Globus pallidus (tissue), 1 donor: ENCODE measurements at regions not wholly inside any gene's neighbourhood (a gene's known extent, or its start where the extent isn't known, plus 50 kb on each side); places are given as distances from the start of the nearest gene placed in this dataset.

Source experiments
- DNase-seq: peaks from one replicate; pipeline ENCODE4 v3.0.0-alpha.2; 2015; ENCODE audit warnings: low spot score

- DNase-seq: no peak
Observed at GRCh38 chr14:61893371-61893940, 131.2 kb downstream of the SNAPC1 start.

- peak; percentile 26 for DNase-seq
Observed at GRCh38 chr14:61894452-61895077, 132.3 kb downstream of the SNAPC1 start.

DNA sequence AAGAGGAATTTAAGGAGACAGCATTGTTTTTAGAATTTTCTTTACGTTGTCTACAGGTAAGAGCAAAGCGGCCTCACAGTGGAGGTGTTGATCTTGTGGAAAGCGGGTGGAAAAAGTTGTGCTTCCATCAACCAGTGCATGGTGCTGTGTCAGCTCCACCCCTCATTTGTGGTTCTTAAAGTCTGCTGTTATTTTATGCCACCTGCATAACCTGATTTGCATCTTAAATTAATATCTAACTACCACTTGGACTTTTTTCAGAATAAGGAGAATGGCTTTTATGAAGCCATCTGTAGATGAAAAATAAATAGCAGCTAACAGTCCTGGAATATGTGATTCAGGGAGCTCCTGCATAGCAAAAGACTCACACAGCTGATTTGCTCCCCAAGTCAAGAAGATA is 135.1 kb downstream of the SNAPC1 start:
- no peak for DNase-seq

DNA sequence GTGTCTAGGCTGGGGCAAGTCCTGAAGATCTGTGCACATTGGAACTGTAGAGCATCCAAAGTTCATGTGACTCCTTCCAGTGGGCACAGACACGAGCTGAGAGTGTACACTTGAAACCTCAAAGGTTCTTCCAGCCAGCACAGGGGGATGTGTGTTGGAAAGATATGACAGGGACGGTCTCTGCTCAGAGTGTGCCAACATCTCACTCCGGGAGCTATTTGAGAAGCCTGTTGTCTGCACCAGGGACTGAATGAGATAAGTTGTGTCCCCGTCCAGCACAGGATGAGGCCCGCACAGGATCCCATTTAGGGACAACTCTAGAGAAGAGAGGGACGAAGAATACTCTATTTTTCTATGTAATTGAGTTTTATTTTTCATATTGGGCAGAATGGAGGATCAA is 136.3 kb downstream of the SNAPC1 start:
- DNase-seq: no peak

DNA sequence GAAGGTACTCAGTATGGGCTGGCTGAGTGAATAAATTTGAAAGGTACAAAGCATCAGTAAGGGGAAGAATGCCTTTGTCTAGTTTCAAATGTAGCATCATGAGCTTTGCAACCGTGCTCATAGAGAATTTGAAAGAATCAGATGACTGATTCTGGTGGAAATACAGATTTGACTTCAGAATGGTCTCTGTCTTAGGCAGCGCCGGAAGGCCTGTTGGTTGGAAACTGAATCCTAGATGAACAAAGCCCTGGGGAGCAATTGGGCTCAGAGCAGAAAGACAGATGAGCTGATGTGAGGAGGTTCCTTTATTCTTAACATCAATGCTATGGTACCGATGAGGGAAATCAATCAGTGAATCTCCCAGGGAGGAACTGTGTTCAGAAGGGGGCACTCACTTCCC is 137.3 kb downstream of the SNAPC1 start:
- DNase-seq: no peak

- DNase-seq: no peak
Observed at GRCh38 chr14:61904946-61905345, 142.7 kb downstream of the SNAPC1 start.

DNA sequence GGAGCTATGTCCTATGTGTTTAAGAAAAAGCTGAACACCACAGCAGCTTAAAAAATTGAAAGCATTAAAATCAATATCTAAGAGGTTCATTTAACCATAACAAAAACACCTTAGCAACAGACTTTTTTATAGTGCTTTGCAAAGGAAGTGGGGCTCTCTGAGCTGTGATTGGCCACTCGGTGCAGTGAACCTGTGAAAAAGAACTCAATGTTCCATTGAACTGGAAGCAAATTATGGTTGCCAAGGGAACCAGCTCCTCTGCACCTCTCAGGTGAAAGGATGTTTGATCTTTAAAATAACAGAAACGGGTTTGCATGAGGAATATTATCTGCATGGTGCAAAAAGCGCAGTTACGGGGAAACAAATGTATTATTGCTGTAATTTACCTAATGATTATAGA is 149.4 kb downstream of the SNAPC1 start:
- DNase-seq: no peak

DNA sequence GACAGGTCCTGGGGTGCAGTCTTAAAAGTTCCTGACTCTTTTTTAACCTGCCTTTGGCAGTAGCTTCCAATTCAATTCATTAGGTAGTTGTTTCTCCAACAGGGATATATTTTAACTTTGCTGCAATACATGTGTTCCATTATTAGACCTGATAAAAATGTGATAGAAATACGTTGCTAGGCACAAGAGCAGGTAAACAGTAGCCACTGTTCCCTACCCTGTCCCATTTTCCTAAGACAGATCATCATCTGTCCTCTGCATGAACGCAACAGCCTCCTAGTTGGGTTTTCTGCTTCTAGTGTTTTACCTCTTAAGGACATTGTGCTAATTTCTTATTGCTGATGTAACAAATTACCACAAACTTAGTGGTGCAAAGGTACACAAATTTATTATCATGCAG is 156.8 kb downstream of the SNAPC1 start:
- DNase-seq: no peak

DNA sequence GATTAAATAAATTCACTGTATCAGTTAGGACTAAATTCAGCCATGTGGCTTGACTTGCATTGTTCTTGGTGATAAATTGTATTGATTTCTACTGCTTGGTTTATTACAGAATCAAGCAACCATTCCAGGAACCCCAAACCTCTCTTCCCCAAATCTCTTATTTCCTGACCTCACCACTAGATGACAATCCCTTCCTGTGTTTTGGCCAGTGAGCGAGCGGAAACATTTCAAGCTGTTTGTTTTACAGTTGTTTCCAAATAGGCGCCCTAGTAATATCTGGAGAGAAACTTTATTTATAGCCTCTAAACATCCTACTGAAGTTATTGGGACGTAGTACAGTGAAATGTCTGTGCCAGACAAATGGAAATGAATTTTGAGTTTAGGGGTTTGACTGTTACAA is 161.1 kb downstream of the SNAPC1 start:
- no peak for DNase-seq

DNA sequence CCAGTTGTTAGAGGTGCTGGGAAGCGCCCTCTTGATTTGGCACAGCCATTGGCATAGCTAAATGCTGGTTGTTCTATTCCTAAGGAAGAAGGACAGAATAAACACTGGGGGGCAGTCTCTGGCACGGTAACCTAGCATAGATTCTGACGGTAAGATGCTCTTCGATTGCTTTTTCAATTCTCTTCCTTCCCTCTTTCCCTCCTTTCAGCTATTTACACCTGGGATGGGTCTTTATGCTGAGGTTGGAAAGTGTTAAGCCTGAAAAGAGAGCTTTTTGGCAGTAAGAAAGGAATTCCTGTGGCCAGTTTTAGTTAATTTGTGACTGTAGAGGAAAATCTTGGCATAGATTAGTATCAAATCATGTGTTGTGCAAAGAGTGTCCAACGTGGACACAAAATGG is 162.8 kb downstream of the SNAPC1 start:
- DNase-seq: peak; percentile 57

GRCh38 chr14:61925732-61926435 is 163.7 kb downstream of the SNAPC1 start:
- DNase-seq: no peak

DNA sequence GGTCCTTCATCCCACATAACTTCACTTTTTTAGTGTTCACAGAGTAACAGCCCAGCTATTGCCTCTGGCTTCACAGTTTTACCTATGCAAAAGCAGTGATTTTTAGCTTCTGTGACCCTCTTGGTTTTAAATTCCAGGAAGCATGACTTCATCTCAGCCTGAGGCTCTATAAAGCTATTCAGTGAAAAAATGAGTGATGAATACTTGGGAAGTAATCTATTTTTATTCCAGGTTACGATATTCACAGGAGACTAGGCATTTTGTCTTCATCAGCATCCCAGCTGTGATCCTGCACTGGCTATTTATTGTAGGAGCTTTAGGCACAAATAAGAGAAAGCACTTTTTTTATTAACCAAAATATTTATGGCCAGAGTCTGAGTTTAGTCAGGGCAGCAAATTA is 164.8 kb downstream of the SNAPC1 start:
- no peak for DNase-seq

GRCh38 chr14:61927520-61927919 is 165.3 kb downstream of the SNAPC1 start:
- no peak for DNase-seq

DNA sequence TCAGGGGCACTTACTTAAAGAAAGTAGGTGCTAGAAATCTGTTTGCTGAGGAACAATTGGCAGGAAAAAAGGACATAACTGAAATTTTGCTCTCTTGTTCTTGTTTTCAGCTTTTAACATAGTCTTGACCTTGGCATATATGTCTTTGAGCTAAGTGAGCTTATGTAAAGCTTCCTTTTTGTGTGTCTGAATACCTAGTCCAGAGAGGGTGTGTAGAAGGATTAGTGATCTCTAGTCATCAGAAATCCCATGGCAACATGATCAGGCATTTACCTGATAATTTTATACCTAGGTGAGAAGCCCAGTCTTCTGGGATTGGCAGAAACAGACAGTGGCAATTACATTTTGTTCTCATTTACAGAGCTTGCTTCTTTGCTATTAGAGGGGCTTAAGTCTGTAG is 166.1 kb downstream of the SNAPC1 start:
- DNase-seq: no peak

DNA sequence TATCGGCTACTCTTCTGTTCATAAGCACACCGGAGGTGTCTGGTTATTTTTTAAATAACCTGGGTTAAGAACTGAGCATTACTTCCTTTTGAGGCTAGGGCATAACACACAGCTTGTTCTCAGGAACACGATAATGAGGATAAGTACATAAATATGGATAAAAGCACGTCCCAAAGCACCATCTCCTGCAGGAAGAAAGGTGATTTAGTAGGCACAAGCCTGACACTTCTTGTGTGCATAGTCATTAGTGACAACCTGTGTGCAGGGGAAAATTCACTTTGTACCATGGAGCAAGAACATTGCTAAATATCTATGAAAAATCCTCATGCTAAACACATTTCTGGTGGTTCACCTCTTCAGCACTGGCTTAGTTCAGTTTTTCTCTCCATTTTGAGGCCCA is 166.5 kb downstream of the SNAPC1 start:
- DNase-seq: no peak

DNA sequence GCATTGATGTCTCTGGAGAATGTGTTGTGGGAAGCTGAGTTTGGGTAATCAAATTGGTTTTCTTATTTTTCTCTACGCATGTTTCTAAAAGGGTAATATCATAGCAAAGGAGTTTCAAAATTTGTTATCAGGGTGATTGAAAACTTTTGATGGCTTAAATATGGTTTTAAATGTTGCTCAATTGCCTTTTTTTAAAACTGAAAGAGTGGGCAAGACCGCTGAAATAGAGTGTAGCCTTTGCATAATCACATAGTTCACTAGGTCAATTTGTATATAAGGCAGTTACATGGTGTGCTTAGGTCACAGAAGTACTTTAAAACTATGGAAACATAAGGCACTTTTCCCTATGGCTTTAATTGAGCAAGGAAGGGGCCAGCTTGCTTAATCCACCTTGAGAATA is 167.4 kb downstream of the SNAPC1 start:
- DNase-seq: no peak

GRCh38 chr14:61930101-61930857 is 168.1 kb downstream of the SNAPC1 start:
- no peak for DNase-seq

DNA sequence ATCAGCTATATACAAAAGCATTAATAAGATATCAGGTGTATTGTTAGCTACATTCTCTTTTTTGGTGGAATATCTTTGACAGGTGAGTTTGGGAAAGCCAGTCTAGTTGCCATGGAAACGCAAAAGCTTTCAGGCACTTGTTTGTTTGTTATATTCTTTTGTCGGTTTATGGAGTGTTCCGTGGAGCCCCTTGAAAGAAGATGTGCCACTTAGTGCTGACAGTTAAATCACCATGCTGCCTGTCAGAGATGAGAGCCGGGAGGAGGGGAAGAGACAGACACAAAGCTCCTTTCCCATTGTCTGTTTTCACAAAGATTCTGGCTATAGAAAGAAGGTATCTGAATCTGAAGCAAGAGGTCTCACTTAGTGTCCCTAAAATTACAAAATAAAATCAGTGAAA is 170.8 kb downstream of the SNAPC1 start:
- no peak for DNase-seq

DNA sequence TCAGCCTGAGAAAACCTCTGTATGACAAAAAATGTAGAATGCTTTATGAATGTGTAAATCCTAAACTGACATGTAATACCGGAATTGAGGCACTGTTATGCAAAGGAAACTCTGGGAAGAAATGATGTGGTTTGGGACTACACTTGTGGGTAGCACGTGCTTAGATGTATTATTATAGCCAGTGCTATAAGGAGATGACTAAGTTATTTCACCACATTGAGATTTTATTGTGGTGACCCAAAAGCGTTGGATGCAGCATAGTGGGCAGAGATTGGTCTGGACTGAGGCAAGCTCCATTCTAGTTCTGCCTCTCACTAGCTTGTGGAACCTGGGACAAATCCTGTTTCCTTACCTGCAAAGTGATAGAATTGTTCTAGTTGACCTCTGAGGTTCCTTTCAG is 172.2 kb downstream of the SNAPC1 start:
- DNase-seq: no peak

DNA sequence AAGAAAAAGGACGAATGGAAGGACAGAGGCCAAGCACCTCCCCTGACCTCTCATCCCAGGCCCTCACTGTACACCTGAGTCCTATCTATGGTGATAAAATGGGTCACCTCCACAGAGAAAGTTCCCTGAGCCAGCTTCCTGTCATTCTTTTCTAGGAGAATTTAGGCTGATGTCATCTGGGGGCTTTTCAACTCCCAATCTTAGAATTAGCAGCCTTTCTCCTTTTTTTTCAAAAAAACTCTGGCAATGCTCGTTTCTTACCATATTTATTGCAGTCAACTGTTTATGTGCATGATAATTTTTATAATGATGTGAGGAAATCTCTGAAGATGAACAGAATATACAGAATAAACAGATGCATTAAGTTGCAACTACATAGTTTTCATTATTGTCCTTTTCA is 177.6 kb downstream of the SNAPC1 start:
- no peak for DNase-seq

DNA sequence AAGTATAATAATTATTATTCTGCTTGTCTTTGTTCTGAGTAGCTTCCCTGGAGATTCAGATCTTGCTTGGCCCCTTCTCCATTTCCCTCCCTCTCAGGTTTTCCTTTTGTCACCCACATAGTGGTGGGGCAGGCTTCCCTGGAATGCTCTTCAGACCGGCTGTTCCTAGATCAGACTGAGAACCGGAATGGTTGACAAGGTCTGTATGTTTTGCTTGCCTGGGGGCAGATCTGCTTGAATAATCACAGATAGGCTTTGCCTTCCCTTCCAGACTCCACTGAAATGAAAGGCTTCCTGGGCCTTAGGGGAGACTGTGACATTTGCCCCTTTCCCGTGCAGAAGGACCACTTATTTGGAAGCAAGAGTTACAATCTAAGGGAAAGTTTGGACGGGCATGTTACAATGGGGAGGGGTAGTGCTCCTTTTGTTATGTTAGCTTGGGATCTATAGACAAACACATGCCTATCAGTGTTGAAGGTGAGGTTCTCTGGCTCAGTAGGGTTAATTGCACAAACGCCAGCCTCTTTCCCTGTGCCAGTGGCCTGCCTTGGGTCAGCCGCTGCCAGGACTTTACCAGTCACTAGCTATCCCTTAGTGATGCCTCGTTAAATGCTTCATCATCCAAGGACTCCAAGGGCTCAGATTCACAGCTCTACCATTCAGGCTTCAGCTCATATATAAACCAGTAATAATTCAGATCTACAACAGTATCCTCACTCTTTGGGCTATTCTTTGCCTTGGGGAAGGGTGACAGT is 178.6 kb downstream of the SNAPC1 start:
- DNase-seq: no peak

GRCh38 chr14:61941421-61942150 is 179.4 kb downstream of the SNAPC1 start:
- DNase-seq: no peak
